ENCODE measurements at regions not wholly inside any gene's neighbourhood (a gene's known extent, or its start where the extent isn't known, plus 50 kb on each side); places are given as distances from the start of the nearest gene placed in this dataset.

- Histone ChIP-seq H3K9me3 (ENCODE audit: control insufficient read depth, insufficient read depth, low read length) (peaks cover 78% of the 10 kb centered on the region), H3K27ac (ENCODE audit: low read depth, low read length) (no peak overlapping the region), H3K27me3 (ENCODE audit: control insufficient read depth, insufficient read depth, low read length) (no peaks in the 10 kb centered on the region), H3K4me3 (ENCODE audit: low read depth, low read length) (no peak overlapping the region)
- TF ChIP-seq CTCF (IDR thresholded peaks at IDR 0.05; ENCODE audit: low read depth, low read length), result no peak
- ChIA-PET POLR2A (no interaction called here), CTCF (no interaction called here)
- no peak for DNase-seq (ENCODE audit: low read depth, low spot score)
Observed at GRCh38 chr5:2179861-2180260, 297.1 kb upstream of the IRX4 start.

GRCh38 chr5:2178528-2178927, 295.8 kb upstream of the IRX4 start:
- Histone ChIP-seq H3K9me3 (ENCODE audit: control insufficient read depth, insufficient read depth, low read length) (peaks cover 75% of the 10 kb centered on the region), H3K27me3 (ENCODE audit: control insufficient read depth, insufficient read depth, low read length) (no peaks in the 10 kb centered on the region), H3K4me3 (ENCODE audit: low read depth, low read length) (no peak overlapping the region), H3K27ac (ENCODE audit: low read depth, low read length) (no peak overlapping the region)
- no peak for TF ChIP-seq CTCF (IDR thresholded peaks at IDR 0.05; ENCODE audit: low read depth, low read length)
- POLR2A ChIA-PET, result no interaction called here
- CTCF ChIA-PET, result no interaction called here
- DNase-seq (ENCODE audit: low read depth, low spot score), result no peak

- no peak overlapping the region for H3K4me3 ChIP-seq (ENCODE audit: low read depth, low read length)
- TF ChIP-seq CTCF (IDR thresholded peaks at IDR 0.05; ENCODE audit: low read depth, low read length), result no peak
- CTCF ChIA-PET, result no interaction called here
- H3K27ac ChIP-seq (ENCODE audit: low read depth, low read length), result no peak overlapping the region
- POLR2A ChIA-PET, result no interaction called here
- H3K9me3 ChIP-seq (ENCODE audit: control insufficient read depth, insufficient read depth, low read length), result peaks cover 72% of the 10 kb centered on the region
- DNase-seq (ENCODE audit: low read depth, low spot score), result no peak
- H3K27me3 ChIP-seq (ENCODE audit: control insufficient read depth, insufficient read depth, low read length), result no peaks in the 10 kb centered on the region
Observed at GRCh38 chr5:2178071-2178477, 295.3 kb upstream of the IRX4 start.

- H3K27ac ChIP-seq (ENCODE audit: low read depth, low read length), result no peak overlapping the region
- TF ChIP-seq CTCF (IDR thresholded peaks at IDR 0.05; ENCODE audit: low read depth, low read length), result no peak
- no peaks in the 10 kb centered on the region for H3K27me3 ChIP-seq (ENCODE audit: control insufficient read depth, insufficient read depth, low read length)
- no peak for DNase-seq (ENCODE audit: low read depth, low spot score)
- no peak overlapping the region for H3K4me3 ChIP-seq (ENCODE audit: low read depth, low read length)
- CTCF ChIA-PET, result no interaction called here
- peaks cover 72% of the 10 kb centered on the region for H3K9me3 ChIP-seq (ENCODE audit: control insufficient read depth, insufficient read depth, low read length)
- POLR2A ChIA-PET, result no interaction called here
Observed at GRCh38 chr5:2177244-2177643, 294.5 kb upstream of the IRX4 start.

GRCh38 chr5:2176581-2176980, 293.9 kb upstream of the IRX4 start:
- H3K9me3 ChIP-seq (ENCODE audit: control insufficient read depth, insufficient read depth, low read length), result peaks cover 66% of the 10 kb centered on the region
- H3K27ac ChIP-seq (ENCODE audit: low read depth, low read length), result no peak overlapping the region
- H3K4me3 ChIP-seq (ENCODE audit: low read depth, low read length), result no peak overlapping the region
- no peaks in the 10 kb centered on the region for H3K27me3 ChIP-seq (ENCODE audit: control insufficient read depth, insufficient read depth, low read length)
- ChIA-PET POLR2A (no interaction called here), CTCF (no interaction called here)
- no peak for DNase-seq (ENCODE audit: low read depth, low spot score)
- TF ChIP-seq CTCF (IDR thresholded peaks at IDR 0.05; ENCODE audit: low read depth, low read length), result no peak
